ENCODE measurements at regions not wholly inside any gene's neighbourhood (a gene's known extent, or its start where the extent isn't known, plus 50 kb on each side); places are given as distances from the start of the nearest gene placed in this dataset.
A peak's percentile ranks its signal among the peaks of the same experiment; 100 is the strongest.
"Not testable (repeated sequence)": the region's sequence is repeated elsewhere in the genome, so short reads cannot be mapped to it uniquely, and the experiment has no call there.

- Histone ChIP-seq H2BK120ac (ENCODE audit: low read depth, low read length) (no peak overlapping the region), H2AK5ac (ENCODE audit: low read depth, low read length) (no peak overlapping the region), H3K4me1 (ENCODE audit: control insufficient read depth in 2 of 2, insufficient read depth in 1 of 2, low read depth in 1 of 2, low read length in 2 of 2) (peaks cover 3 to 5% of the 10 kb centered on the region in 2 donors), H3K18ac (ENCODE audit: low read length) (no peak overlapping the region), H4K8ac (ENCODE audit: low read depth, low read length) (no peak overlapping the region), H3K4me2 (ENCODE audit: insufficient read depth, low read length, poor library complexity, severe bottlenecking) (no peak overlapping the region), H3K27ac (replicated peaks; ENCODE audit: low read length) (no peak overlapping the region), H4K91ac (ENCODE audit: low read depth, low read length, poor library complexity) (no peak overlapping the region), H3K27me3 (ENCODE audit: control insufficient read depth in 3 of 3, insufficient read depth in 3 of 3, low read depth in 1 of 3, low read length in 3 of 3) (no peaks in the 10 kb centered on the region), H2BK5ac (ENCODE audit: low read length) (no peak overlapping the region), H3K9me3 (replicated peaks in 1 of 2; ENCODE audit: control insufficient read depth in 2 of 2, insufficient read depth in 1 of 2, low read depth in 1 of 2, low read length in 2 of 2) (no peaks in the 10 kb centered on the region), H3K9ac (ENCODE audit: low read depth, low read length, poor library complexity) (no peak overlapping the region), H2BK15ac (ENCODE audit: low read length) (no peak overlapping the region), H3K4ac (ENCODE audit: low read length) (no peak overlapping the region), H2BK12ac (ENCODE audit: low read length) (no peak overlapping the region), H2AFZ (ENCODE audit: low read length) (no peak overlapping the region), H3K14ac (ENCODE audit: low read length) (no peak overlapping the region), H3K79me1 (ENCODE audit: low read depth, low read length) (no peaks in the 10 kb centered on the region), H3K23ac (ENCODE audit: low read depth, low read length, poor library complexity) (no peak overlapping the region), H3K36me3 (replicated peaks in 1 of 2; ENCODE audit: control insufficient read depth in 2 of 2, insufficient read depth in 2 of 2, low read length in 2 of 2) (no peaks in the 10 kb centered on the region), H3K4me3 (ENCODE audit: low read length in 2 of 2) (no peak overlapping the region)
- WGBS, 2 donors (ENCODE audit: extremely low coverage in 2 of 2, insufficient read length in 2 of 2, insufficient replicate concordance in 1 of 2), result no CpG with 5 or more reads among the region's 3 CpGs
- DNase-seq (ENCODE audit: low spot score), result no peak
Measured at GRCh38 chr6:167232356-167232755, 58.8 kb upstream of the UNC93A start.

GRCh38 chr6:167233490-167233889, 57.6 kb upstream of the UNC93A start:
- no peak overlapping the region for H4K8ac ChIP-seq (ENCODE audit: low read depth, low read length)
- H3K27me3 ChIP-seq (ENCODE audit: control insufficient read depth in 3 of 3, insufficient read depth in 3 of 3, low read depth in 1 of 3, low read length in 3 of 3), result no peaks in the 10 kb centered on the region
- H3K4me1 ChIP-seq (ENCODE audit: control insufficient read depth in 2 of 2, insufficient read depth in 1 of 2, low read depth in 1 of 2, low read length in 2 of 2), result peaks cover 11 to 12% of the 10 kb centered on the region in 2 donors
- no peak overlapping the region for H3K18ac ChIP-seq (ENCODE audit: low read length)
- H3K27ac ChIP-seq (replicated peaks; ENCODE audit: low read length), result no peak overlapping the region
- H3K4me3 ChIP-seq (ENCODE audit: low read length in 2 of 2), result no peak overlapping the region
- H2BK15ac ChIP-seq (ENCODE audit: low read length), result no peak overlapping the region
- H3K4me2 ChIP-seq (ENCODE audit: insufficient read depth, low read length, poor library complexity, severe bottlenecking), result no peak overlapping the region
- H2BK5ac ChIP-seq (ENCODE audit: low read length), result no peak overlapping the region
- H3K9me3 ChIP-seq (replicated peaks in 1 of 2; ENCODE audit: control insufficient read depth in 2 of 2, insufficient read depth in 1 of 2, low read depth in 1 of 2, low read length in 2 of 2), result no peaks in the 10 kb centered on the region
- no peak overlapping the region for H2BK12ac ChIP-seq (ENCODE audit: low read length)
- no peak overlapping the region for H3K9ac ChIP-seq (ENCODE audit: low read depth, low read length, poor library complexity)
- no peak overlapping the region for H3K14ac ChIP-seq (ENCODE audit: low read length)
- no peak for DNase-seq (ENCODE audit: low spot score)
- H2AFZ ChIP-seq (ENCODE audit: low read length), result no peak overlapping the region
- no peak overlapping the region for H3K4ac ChIP-seq (ENCODE audit: low read length)
- WGBS, 2 donors (ENCODE audit: extremely low coverage in 2 of 2, insufficient read length in 2 of 2, insufficient replicate concordance in 1 of 2), result no CpG with 5 or more reads among the region's 6 CpGs
- no peaks in the 10 kb centered on the region for H3K79me1 ChIP-seq (ENCODE audit: low read depth, low read length)
- H2BK120ac ChIP-seq (ENCODE audit: low read depth, low read length), result no peak overlapping the region
- no peak overlapping the region for H3K23ac ChIP-seq (ENCODE audit: low read depth, low read length, poor library complexity)
- no peaks in the 10 kb centered on the region for H3K36me3 ChIP-seq (replicated peaks in 1 of 2; ENCODE audit: control insufficient read depth in 2 of 2, insufficient read depth in 2 of 2, low read length in 2 of 2)
- H2AK5ac ChIP-seq (ENCODE audit: low read depth, low read length), result no peak overlapping the region
- H4K91ac ChIP-seq (ENCODE audit: low read depth, low read length, poor library complexity), result no peak overlapping the region

GRCh38 chr6:167234576-167234975, 56.5 kb upstream of the UNC93A start:
- DNase-seq (ENCODE audit: low spot score); H3K27me3 ChIP-seq (ENCODE audit: control insufficient read depth in 3 of 3, insufficient read depth in 3 of 3, low read depth in 1 of 3, low read length in 3 of 3); H3K4me2 ChIP-seq (ENCODE audit: insufficient read depth, low read length, poor library complexity, severe bottlenecking); H3K36me3 ChIP-seq (replicated peaks in 1 of 2; ENCODE audit: control insufficient read depth in 2 of 2, insufficient read depth in 2 of 2, low read length in 2 of 2); H3K27ac ChIP-seq (replicated peaks; ENCODE audit: low read length); H2BK12ac ChIP-seq (ENCODE audit: low read length); H2AFZ ChIP-seq (ENCODE audit: low read length); H2BK5ac ChIP-seq (ENCODE audit: low read length); H3K23ac ChIP-seq (ENCODE audit: low read depth, low read length, poor library complexity); H2BK15ac ChIP-seq (ENCODE audit: low read length); H3K4me3 ChIP-seq (ENCODE audit: low read length in 2 of 2); H3K79me1 ChIP-seq (ENCODE audit: low read depth, low read length); H3K9ac ChIP-seq (ENCODE audit: low read depth, low read length, poor library complexity); H3K14ac ChIP-seq (ENCODE audit: low read length); H3K9me3 ChIP-seq (replicated peaks in 1 of 2; ENCODE audit: control insufficient read depth in 2 of 2, insufficient read depth in 1 of 2, low read depth in 1 of 2, low read length in 2 of 2); H3K18ac ChIP-seq (ENCODE audit: low read length); H2BK120ac ChIP-seq (ENCODE audit: low read depth, low read length); H2AK5ac ChIP-seq (ENCODE audit: low read depth, low read length); H4K8ac ChIP-seq (ENCODE audit: low read depth, low read length); H4K91ac ChIP-seq (ENCODE audit: low read depth, low read length, poor library complexity); H3K4ac ChIP-seq (ENCODE audit: low read length): not testable (repeated sequence)
- peaks cover 14 to 16% of the 10 kb centered on the region in 2 donors for H3K4me1 ChIP-seq (ENCODE audit: control insufficient read depth in 2 of 2, insufficient read depth in 1 of 2, low read depth in 1 of 2, low read length in 2 of 2)
- no CpG with 5 or more reads among the region's 6 CpGs for WGBS, 2 donors (ENCODE audit: extremely low coverage in 2 of 2, insufficient read length in 2 of 2, insufficient replicate concordance in 1 of 2)

- Histone ChIP-seq H4K8ac (ENCODE audit: low read depth, low read length) (no peak overlapping the region), H3K18ac (ENCODE audit: low read length) (peak overlapping the region; percentile 23), H3K79me1 (ENCODE audit: low read depth, low read length) (no peaks in the 10 kb centered on the region), H3K4me1 (ENCODE audit: control insufficient read depth in 2 of 2, insufficient read depth in 1 of 2, low read depth in 1 of 2, low read length in 2 of 2) (peaks cover 12 to 16% of the 10 kb centered on the region in 2 donors), H4K91ac (ENCODE audit: low read depth, low read length, poor library complexity) (no peak overlapping the region), H2BK12ac (ENCODE audit: low read length) (no peak overlapping the region), H3K23ac (ENCODE audit: low read depth, low read length, poor library complexity) (peak overlapping the region; percentile 0), H3K4me2 (ENCODE audit: insufficient read depth, low read length, poor library complexity, severe bottlenecking) (no peak overlapping the region), H3K14ac (ENCODE audit: low read length) (peak overlapping the region; percentile 10), H3K27me3 (ENCODE audit: control insufficient read depth in 3 of 3, insufficient read depth in 3 of 3, low read depth in 1 of 3, low read length in 3 of 3) (no peaks in the 10 kb centered on the region), H3K9ac (ENCODE audit: low read depth, low read length, poor library complexity) (no peak overlapping the region), H3K4me3 (ENCODE audit: low read length in 2 of 2) (no peak overlapping the region), H2BK15ac (ENCODE audit: low read length) (no peak overlapping the region), H2AK5ac (ENCODE audit: low read depth, low read length) (peak overlapping the region; percentile 90), H3K36me3 (replicated peaks in 1 of 2; ENCODE audit: control insufficient read depth in 2 of 2, insufficient read depth in 2 of 2, low read length in 2 of 2) (no peaks in the 10 kb centered on the region), H3K27ac (replicated peaks; ENCODE audit: low read length) (no peak overlapping the region), H3K9me3 (replicated peaks in 1 of 2; ENCODE audit: control insufficient read depth in 2 of 2, insufficient read depth in 1 of 2, low read depth in 1 of 2, low read length in 2 of 2) (no peaks in the 10 kb centered on the region), H2AFZ (ENCODE audit: low read length) (no peak overlapping the region), H3K4ac (ENCODE audit: low read length) (no peak overlapping the region), H2BK5ac (ENCODE audit: low read length) (no peak overlapping the region), H2BK120ac (ENCODE audit: low read depth, low read length) (no peak overlapping the region)
- WGBS, 2 donors (ENCODE audit: extremely low coverage in 2 of 2, insufficient read length in 2 of 2, insufficient replicate concordance in 1 of 2), result no CpG with 5 or more reads among the region's 9 CpGs
- no peak for DNase-seq (ENCODE audit: low spot score)
Measured at GRCh38 chr6:167235005-167235404, 56.1 kb upstream of the UNC93A start.
